GM12865 (cell line): ENCODE measurements at regions not wholly inside any gene's neighbourhood (a gene's known extent, or its start where the extent isn't known, plus 50 kb on each side); places are given as distances from the start of the nearest gene placed in this dataset.
"Not testable (repeated sequence)": the region's sequence is repeated elsewhere in the genome, so short reads cannot be mapped to it uniquely, and the experiment has no call there.

Experiments
- DNase-seq: peaks from one replicate; pipeline ENCODE4 v3.0.0; 2010; ENCODE audit warnings: low read depth
- H3K4me3 ChIP-seq: 2 replicates; pipeline ENCODE4 v1.5.1; 2011; ENCODE audit warnings: mild to moderate bottlenecking, low read depth, low read length, control low read depth
- TF ChIP-seq, protein P1 (sequence below): IDR thresholded peaks from 2 replicates; pipeline ENCODE4 v1.5.1; 2011; ENCODE audit warnings: low read length, control low read depth, low read depth, inconsistent platforms; ENCODE audit not compliant: insufficient read depth; ENCODE audit errors: missing control alignments

- TF ChIP-seq, protein P1, sequence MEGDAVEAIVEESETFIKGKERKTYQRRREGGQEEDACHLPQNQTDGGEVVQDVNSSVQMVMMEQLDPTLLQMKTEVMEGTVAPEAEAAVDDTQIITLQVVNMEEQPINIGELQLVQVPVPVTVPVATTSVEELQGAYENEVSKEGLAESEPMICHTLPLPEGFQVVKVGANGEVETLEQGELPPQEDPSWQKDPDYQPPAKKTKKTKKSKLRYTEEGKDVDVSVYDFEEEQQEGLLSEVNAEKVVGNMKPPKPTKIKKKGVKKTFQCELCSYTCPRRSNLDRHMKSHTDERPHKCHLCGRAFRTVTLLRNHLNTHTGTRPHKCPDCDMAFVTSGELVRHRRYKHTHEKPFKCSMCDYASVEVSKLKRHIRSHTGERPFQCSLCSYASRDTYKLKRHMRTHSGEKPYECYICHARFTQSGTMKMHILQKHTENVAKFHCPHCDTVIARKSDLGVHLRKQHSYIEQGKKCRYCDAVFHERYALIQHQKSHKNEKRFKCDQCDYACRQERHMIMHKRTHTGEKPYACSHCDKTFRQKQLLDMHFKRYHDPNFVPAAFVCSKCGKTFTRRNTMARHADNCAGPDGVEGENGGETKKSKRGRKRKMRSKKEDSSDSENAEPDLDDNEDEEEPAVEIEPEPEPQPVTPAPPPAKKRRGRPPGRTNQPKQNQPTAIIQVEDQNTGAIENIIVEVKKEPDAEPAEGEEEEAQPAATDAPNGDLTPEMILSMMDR, result no peak
- no peak overlapping the region for H3K4me3 ChIP-seq
- no peak for DNase-seq
Observed at GRCh38 chr6:22765015-22765414, 195.6 kb downstream of the HDGFL1 start.

- DNase-seq, result peak; percentile 26
- TF ChIP-seq, protein P1, result no peak
- H3K4me3 ChIP-seq, result no peak overlapping the region
Observed at GRCh38 chr6:22766979-22767378, 197.6 kb downstream of the HDGFL1 start.

DNA sequence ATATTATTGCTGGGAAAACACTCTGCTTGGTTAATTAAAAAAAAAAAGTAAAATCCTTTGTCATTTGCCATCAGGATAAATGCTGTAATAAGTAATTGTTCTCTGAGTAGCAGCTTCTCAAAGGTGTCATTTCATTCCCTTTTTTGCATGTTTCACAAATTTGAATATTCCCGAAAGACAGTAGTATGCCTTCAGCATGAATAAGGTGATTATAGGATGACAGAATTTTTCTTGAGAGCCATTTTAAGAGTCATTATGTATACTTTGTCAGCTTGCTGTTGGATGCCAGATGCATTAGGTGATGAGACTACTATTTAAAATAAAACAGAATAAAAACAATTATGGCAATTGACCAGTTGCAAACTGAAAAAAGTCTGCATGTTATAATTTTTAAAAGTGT lies 200.7 kb downstream of the HDGFL1 start:
- H3K4me3 ChIP-seq, result no peak overlapping the region
- DNase-seq, result no peak
- TF ChIP-seq, protein P1, result no peak

DNA sequence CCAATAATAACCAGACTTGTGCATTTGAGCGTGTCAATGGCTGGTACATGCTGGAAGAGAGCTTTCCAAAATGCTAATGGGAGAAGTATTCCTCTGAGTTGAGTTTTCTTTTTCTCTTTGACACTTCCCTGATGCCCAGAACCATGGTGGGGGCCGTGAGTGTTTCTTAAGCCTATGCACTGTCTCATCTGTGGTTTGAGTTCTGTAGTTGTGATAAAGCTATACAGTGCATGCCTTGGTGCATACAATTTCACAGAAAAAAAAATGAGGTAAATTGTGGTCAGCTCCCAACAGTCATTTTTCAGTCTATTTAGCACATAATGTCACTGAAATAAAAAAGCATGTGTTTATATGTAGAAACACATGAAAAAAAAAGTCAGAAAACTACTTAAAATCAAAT lies 204.8 kb downstream of the HDGFL1 start:
- DNase-seq, result no peak
- H3K4me3 ChIP-seq, result no peak overlapping the region
- TF ChIP-seq, protein P1, result no peak

GRCh38 chr6:22778438-22778837 lies 209.1 kb downstream of the HDGFL1 start:
- H3K4me3 ChIP-seq, DNase-seq: not testable (repeated sequence)

GRCh38 chr6:22779062-22779461 lies 209.7 kb downstream of the HDGFL1 start:
- H3K4me3 ChIP-seq, result no peak overlapping the region
- TF ChIP-seq, protein P1, result no peak
- no peak for DNase-seq

DNA sequence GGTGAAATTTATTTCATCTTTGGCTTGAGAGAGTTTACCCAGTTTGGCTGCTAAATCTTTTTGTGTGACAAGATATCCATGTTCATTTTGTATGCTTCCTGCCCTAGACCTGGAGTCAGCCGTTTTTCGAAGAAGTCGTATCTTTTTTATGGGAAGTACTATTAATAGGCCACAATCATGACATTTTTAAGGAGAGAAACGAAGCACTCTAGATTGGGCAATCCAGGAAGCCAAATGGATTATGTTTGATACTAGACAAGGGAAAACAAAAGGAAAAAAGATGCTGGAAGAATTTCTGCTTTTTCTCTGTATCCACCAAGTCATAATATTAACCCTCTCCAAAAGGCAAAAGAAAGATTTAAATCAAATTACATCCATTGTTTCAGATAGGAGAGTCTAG lies 214.6 kb downstream of the HDGFL1 start:
- TF ChIP-seq, protein P1, result no peak
- no peak for DNase-seq
- H3K4me3 ChIP-seq, result no peak overlapping the region
